Lower lobe of right lung (tissue), 2 donors: ENCODE measurements at regions not wholly inside any gene's neighbourhood (a gene's known extent, or its start where the extent isn't known, plus 50 kb on each side); places are given as distances from the start of the nearest gene placed in this dataset.

Experiments used
- ATAC-seq, 2 donors: fragments of 200-7000 bp; cut with Tn5 transposase; one replicate each; pipeline ENCODE4 v1.9.1; 2020 to 2022; ENCODE audit warnings: mild to moderate bottlenecking in 2 of 2, moderate library complexity in 2 of 2
- DNase-seq: peaks from one replicate; pipeline ENCODE4 v3.0.0-alpha.2; 2020
- H3K27ac ChIP-seq: fragments of 200-600 bp; one replicate; pipeline ENCODE4 v1.8.0; 2022
- H3K27me3 ChIP-seq: fragments of 200-600 bp; one replicate; pipeline ENCODE4 v1.8.0; 2022; ENCODE audit warnings: low read depth
- H3K36me3 ChIP-seq: fragments of 200-600 bp; one replicate; pipeline ENCODE4 v1.8.0; 2022; ENCODE audit warnings: mild to moderate bottlenecking
- H3K4me1 ChIP-seq: fragments of 200-600 bp; one replicate; pipeline ENCODE4 v1.8.0; 2022
- H3K4me3 ChIP-seq: fragments of 200-600 bp; one replicate; pipeline ENCODE4 v1.8.0; 2022; ENCODE audit warnings: mild to moderate bottlenecking
- H3K9me3 ChIP-seq: fragments of 200-600 bp; one replicate; pipeline ENCODE4 v1.8.0; 2022
- CTCF ChIP-seq: fragments of 200-600 bp; IDR thresholded peaks from one replicate; pipeline ENCODE4 v1.8.0; 2022; ENCODE audit warnings: antibody characterized with exemption, mild to moderate bottlenecking
- intact Hi-C: fragments of 100-400 bp; cut with DNase I; formaldehyde crosslinking; loops from one replicate; pipeline ENCODE4 v1.11.0; 2022
- donor health status: DM: no; HTN: yes; CAD: no; lungs with severe emphysema.

DNA sequence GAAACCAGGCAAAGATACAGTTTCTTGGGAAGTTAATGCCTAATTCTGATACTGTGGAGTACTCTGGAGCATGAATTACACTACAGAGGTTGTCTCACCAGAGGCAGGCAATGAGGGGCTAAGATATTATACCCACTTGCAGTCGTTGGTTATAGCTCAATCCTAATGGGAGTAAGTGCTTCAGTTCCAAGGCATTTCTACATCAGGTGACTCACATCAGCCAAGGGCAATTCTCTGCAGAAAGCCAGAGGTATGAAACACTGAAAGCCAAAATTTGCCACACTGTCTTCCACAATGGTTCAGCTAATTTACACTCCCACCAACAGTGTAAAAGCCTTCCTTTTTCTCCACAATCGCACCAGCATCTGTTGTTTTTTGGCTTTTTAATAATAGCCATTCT is 174.0 kb upstream of the IL15 start:
- H3K4me1 ChIP-seq = no peaks in the 10 kb centered on the region
- no peak for DNase-seq
- H3K4me3 ChIP-seq = no peak overlapping the region
- H3K36me3 ChIP-seq = no peaks in the 10 kb centered on the region
- H3K27me3 ChIP-seq = no peaks in the 10 kb centered on the region
- intact Hi-C loops = no loop called here
- no peak for TF ChIP-seq CTCF
- ATAC-seq = no peak
- H3K9me3 ChIP-seq = no peaks in the 10 kb centered on the region
- no peak overlapping the region for H3K27ac ChIP-seq

- Histone ChIP-seq H3K4me1 (no peaks in the 10 kb centered on the region), H3K27ac (no peak overlapping the region), H3K4me3 (no peak overlapping the region), H3K27me3 (no peaks in the 10 kb centered on the region), H3K36me3 (no peaks in the 10 kb centered on the region), H3K9me3 (no peaks in the 10 kb centered on the region)
- TF ChIP-seq CTCF = no peak
- no peak for ATAC-seq
- intact Hi-C loops = no loop called here
- no peak for DNase-seq
Observed at GRCh38 chr4:141463678-141464077, 172.7 kb upstream of the IL15 start.

DNA sequence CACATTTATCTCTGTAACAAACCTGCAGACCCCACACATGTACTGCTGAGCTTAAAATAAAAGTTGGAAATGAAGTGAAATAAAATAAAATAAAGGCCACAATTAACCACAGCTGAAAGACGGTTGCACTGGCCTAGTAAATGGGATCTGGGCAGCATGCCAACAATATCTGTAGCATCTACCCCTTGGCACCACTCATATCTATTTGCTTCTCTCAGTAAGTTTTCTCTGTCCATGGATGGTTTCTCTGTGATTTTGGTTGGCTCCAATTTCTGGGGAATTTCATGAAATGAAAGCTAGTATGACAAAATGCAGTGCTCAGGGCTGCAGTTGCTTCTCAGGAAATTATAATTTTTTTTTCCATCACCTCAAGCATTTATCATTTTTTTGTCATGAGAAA is 172.0 kb upstream of the IL15 start:
- Histone ChIP-seq H3K4me3 (no peak overlapping the region), H3K27me3 (no peaks in the 10 kb centered on the region), H3K9me3 (no peaks in the 10 kb centered on the region), H3K36me3 (no peaks in the 10 kb centered on the region), H3K4me1 (no peaks in the 10 kb centered on the region), H3K27ac (no peak overlapping the region)
- no peak for DNase-seq
- intact Hi-C loops = no loop called here
- no peak for TF ChIP-seq CTCF
- ATAC-seq = no peak

DNA sequence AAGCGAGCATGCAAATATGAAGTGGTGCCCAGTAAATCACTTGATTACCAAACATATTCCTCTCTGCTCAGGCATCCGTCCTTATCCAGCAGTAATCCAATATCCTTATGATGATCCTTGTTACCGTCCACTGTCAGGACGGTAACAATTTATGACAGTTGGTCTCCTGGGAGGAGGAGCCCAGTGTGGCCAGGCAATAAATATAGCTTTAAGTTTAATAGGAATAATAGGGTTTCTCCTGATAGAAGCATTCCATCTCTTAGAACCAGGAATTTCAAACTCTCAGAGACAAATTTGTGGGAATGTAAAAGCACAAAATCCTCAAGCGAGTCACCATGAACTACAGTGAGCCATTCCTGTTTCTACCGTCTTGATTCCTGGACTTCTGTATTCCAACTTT is 171.2 kb upstream of the IL15 start:
- Histone ChIP-seq H3K36me3 (no peaks in the 10 kb centered on the region), H3K27ac (no peak overlapping the region), H3K9me3 (no peaks in the 10 kb centered on the region), H3K4me3 (no peak overlapping the region), H3K27me3 (no peaks in the 10 kb centered on the region), H3K4me1 (no peaks in the 10 kb centered on the region)
- DNase-seq (no peak), ATAC-seq (no peak)
- intact Hi-C loops = no loop called here
- TF ChIP-seq CTCF = no peak

- Histone ChIP-seq H3K27me3 (no peaks in the 10 kb centered on the region), H3K27ac (no peak overlapping the region), H3K36me3 (no peaks in the 10 kb centered on the region), H3K4me3 (no peak overlapping the region), H3K4me1 (no peaks in the 10 kb centered on the region), H3K9me3 (no peaks in the 10 kb centered on the region)
- ATAC-seq = no peak
- DNase-seq = no peak
- no peak for TF ChIP-seq CTCF
- intact Hi-C loops = no loop called here
Observed at GRCh38 chr4:141467225-141467624, 169.2 kb upstream of the IL15 start.

GRCh38 chr4:141469392-141469791 is 167.0 kb upstream of the IL15 start:
- H3K27me3 ChIP-seq = no peaks in the 10 kb centered on the region
- DNase-seq (no peak), ATAC-seq (no peak)
- no peaks in the 10 kb centered on the region for H3K4me1 ChIP-seq
- no peak for TF ChIP-seq CTCF
- H3K27ac ChIP-seq = no peak overlapping the region
- intact Hi-C loops = no loop called here
- H3K36me3 ChIP-seq = no peaks in the 10 kb centered on the region
- no peaks in the 10 kb centered on the region for H3K9me3 ChIP-seq
- H3K4me3 ChIP-seq = no peak overlapping the region
